Endothelial cell of umbilical vein (primary cell): ENCODE measurements at regions not wholly inside any gene's neighbourhood (a gene's known extent, or its start where the extent isn't known, plus 50 kb on each side); places are given as distances from the start of the nearest gene placed in this dataset.

Experiments used
- BruUV-seq: library from RNA; stranded (reverse); fragments of 400-500 nt; replicated peaks from 2 replicates; lab custom pipeline; 2021; lab: Mats Ljungman, UMichigan
- CTCF ChIA-PET: fragments of 300-600, 350-600 bp; sonication (Branson Sonifier 250); formaldehyde crosslinking; loops from one replicate; lab custom pipeline; 2021; ENCODE audit warnings: antibody characterized with exemption, inconsistent platforms; lab: Charles Lee
- POLR2A ChIA-PET: fragments of 300-600, 350-600 bp; sonication (Branson Sonifier 250); formaldehyde crosslinking; loops from one replicate; lab custom pipeline; 2021; ENCODE audit warnings: antibody characterized with exemption, inconsistent platforms; lab: Charles Lee
- DNase-seq: peaks from one replicate; pipeline ENCODE4 v3.0.0-alpha.2; 2011; ENCODE audit warnings: low read depth, low spot score
- FAIRE-seq: peaks from 2 replicates; lab custom pipeline; 2011; peaks lifted over from hg19 to GRCh38; lab: Jason Lieb, UNC
- H2AFZ ChIP-seq: 2 replicates; pipeline ENCODE4 v1.6.0; 2012; ENCODE audit warnings: low read depth, low read length, control low read depth, inconsistent platforms
- H3K27ac ChIP-seq: 2 replicates; pipeline ENCODE4 v1.5.1; 2011; ENCODE audit warnings: low read depth, mild to moderate bottlenecking, control low read depth, low read length, moderate library complexity; ENCODE audit not compliant: insufficient read depth
- H3K27me3 ChIP-seq, 2 experiments: 2 replicates each; pipeline versions ENCODE4 v1.6.0 to v1.6.1; 2011; ENCODE audit warnings: low read length in 2 of 2, mixed read lengths in 1 of 2; ENCODE audit not compliant: control insufficient read depth in 2 of 2, insufficient read depth in 2 of 2
- H3K36me3 ChIP-seq, 2 experiments: 2 replicates in 1 of 2; 3 replicates in 1 of 2; pipeline ENCODE4 v1.5.1; 2011; ENCODE audit warnings: low read length in 2 of 2, mild to moderate bottlenecking in 1 of 2, moderate library complexity in 1 of 2; ENCODE audit not compliant: control insufficient read depth in 2 of 2, insufficient read depth in 2 of 2; ENCODE audit errors: extremely low read depth in 1 of 2
- H3K4me1 ChIP-seq: 3 replicates; pipeline ENCODE4 v1.5.1; 2011; ENCODE audit warnings: mild to moderate bottlenecking, low read length; ENCODE audit not compliant: control insufficient read depth, insufficient read depth; ENCODE audit errors: extremely low read depth
- H3K4me2 ChIP-seq: 2 replicates; pipeline ENCODE4 v1.6.1; 2011; ENCODE audit warnings: low read length, control low read depth, mixed read lengths; ENCODE audit not compliant: insufficient read depth
- H3K4me3 ChIP-seq, 3 experiments: fragments of 200-600 bp in 1 of 3; sonication (generic), shearing (Covaris generic) in 1 of 3; replicated peaks in 1 of 3; 2 replicates each; pipeline ENCODE4 v1.5.1; 2011 to 2016; ENCODE audit warnings: control low read depth in 3 of 3, low read length in 3 of 3, mild to moderate bottlenecking in 2 of 3, inconsistent platforms in 1 of 3, low read depth in 1 of 3, moderate library complexity in 1 of 3; ENCODE audit not compliant: insufficient read depth in 1 of 3
- H3K79me2 ChIP-seq: 2 replicates; pipeline ENCODE4 v1.6.0; 2012; ENCODE audit warnings: low read length, inconsistent platforms; ENCODE audit not compliant: control insufficient read depth, insufficient read depth
- H3K9ac ChIP-seq: replicated peaks from 2 replicates; pipeline ENCODE3; 2011; ENCODE audit warnings: low read length, control low read depth; ENCODE audit not compliant: insufficient read depth; ENCODE audit errors: extremely low read depth
- H3K9me1 ChIP-seq: replicated peaks from 3 replicates; pipeline ENCODE4 v1.6.0; 2011; ENCODE audit warnings: mild to moderate bottlenecking, low read length; ENCODE audit not compliant: control insufficient read depth, insufficient read depth; ENCODE audit errors: extremely low read depth
- H3K9me3 ChIP-seq: replicated peaks from 2 replicates; pipeline ENCODE4 v1.5.1; 2012; ENCODE audit warnings: low read length, inconsistent platforms; ENCODE audit not compliant: control insufficient read depth, insufficient read depth
- H4K20me1 ChIP-seq: replicated peaks from 2 replicates; pipeline ENCODE3; 2011; ENCODE audit warnings: mild to moderate bottlenecking, low read length; ENCODE audit not compliant: control insufficient read depth, insufficient read depth; ENCODE audit errors: extremely low read depth
- CTCF ChIP-seq, 2 donors: IDR thresholded peaks; 1 replicate in 1 of 2; 2 replicates in 1 of 2; pipeline ENCODE4 v1.5.1; 2011; ENCODE audit warnings: low read length in 2 of 2, mild to moderate bottlenecking in 2 of 2, moderate library complexity in 2 of 2, control low read depth in 1 of 2, inconsistent platforms in 1 of 2, low read depth in 1 of 2; ENCODE audit not compliant: insufficient read depth in 1 of 2; ENCODE audit errors: extremely low read depth in 1 of 2
- EZH2 ChIP-seq: IDR thresholded peaks from 2 replicates; pipeline ENCODE4 v1.6.1; 2012; ENCODE audit warnings: borderline replicate concordance, low read depth, mild to moderate bottlenecking, moderate library complexity, low read length, inconsistent platforms; ENCODE audit not compliant: severe bottlenecking
- FOS ChIP-seq: IDR thresholded peaks from 2 replicates; pipeline ENCODE4 v1.6.1; 2011; ENCODE audit warnings: mild to moderate bottlenecking, low read length, moderate library complexity, borderline replicate concordance; ENCODE audit not compliant: insufficient read depth
- GATA2 ChIP-seq: IDR thresholded peaks from 2 replicates; pipeline ENCODE4 v1.7.0; 2011; ENCODE audit warnings: low read depth, mild to moderate bottlenecking, moderate library complexity, mixed read lengths, low read length; ENCODE audit not compliant: insufficient read length, insufficient read depth
- JUN ChIP-seq: IDR thresholded peaks from 2 replicates; pipeline ENCODE4 v1.6.1; 2011; ENCODE audit warnings: borderline replicate concordance, low read depth; ENCODE audit not compliant: insufficient read length, insufficient read depth
- MAX ChIP-seq: IDR thresholded peaks from 2 replicates; pipeline ENCODE4 v1.6.1; 2011; ENCODE audit not compliant: insufficient read depth, insufficient read length
- MYC ChIP-seq: IDR thresholded peaks from one replicate; pipeline ENCODE4 v1.6.1; 2011; ENCODE audit warnings: mild to moderate bottlenecking, low read depth, low read length
- POLR2A ChIP-seq: IDR thresholded peaks from 2 replicates; pipeline ENCODE4 v1.6.1; 2012; ENCODE audit warnings: low read depth, mild to moderate bottlenecking, control low read depth, low read length
- POLR2AphosphoS5 ChIP-seq: IDR thresholded peaks from 2 replicates; pipeline ENCODE4 v1.6.1; 2012; ENCODE audit warnings: low read depth, mild to moderate bottlenecking, control low read depth, low read length, moderate library complexity; ENCODE audit not compliant: insufficient read depth
- dilution Hi-C: fragments of 300-500 bp; cut with MboI; formaldehyde crosslinking; loops from one replicate; pipeline ENCODE4 v1.15.0; 2019; ENCODE audit warnings: low sequenced_read_pairs; ENCODE audit not compliant: extremely low pct_ligation_motif_present
- intact Hi-C: fragments of 100-400 bp; cut with micrococcal nuclease; formaldehyde crosslinking; loops from one replicate; pipeline ENCODE4 v1.10.0; 2022

GRCh38 chr10:63751836-63752235, 230.6 kb downstream of the REEP3 start:
- H3K27ac ChIP-seq: no peak overlapping the region
- no peak overlapping the region for H3K4me2 ChIP-seq
- no peak overlapping the region for H3K4me3 ChIP-seq
- DNase-seq: no peak
- TF ChIP-seq MAX (no peak), GATA2 (no peak)
- ChIA-PET CTCF (no interaction called here), POLR2A (no interaction called here)
- H3K9me3 ChIP-seq: no peaks in the 10 kb centered on the region
- dilution Hi-C loops (no loop called here), intact Hi-C loops (no loop called here)
- FAIRE-seq: no peak
- no peaks in the 10 kb centered on the region for H3K79me2 ChIP-seq
- H3K4me1 ChIP-seq: no peaks in the 10 kb centered on the region
- no peaks in the 10 kb centered on the region for H4K20me1 ChIP-seq
- no peaks in the 10 kb centered on the region for H3K36me3 ChIP-seq
- H3K9me1 ChIP-seq: no peaks in the 10 kb centered on the region
- H3K9ac ChIP-seq: no peak overlapping the region
- no peaks in the 10 kb centered on the region for H3K27me3 ChIP-seq
- no TSS peak for BruUV-seq
- no peak overlapping the region for H2AFZ ChIP-seq

- H3K4me1 ChIP-seq: no peaks in the 10 kb centered on the region
- CTCF ChIA-PET: no interaction called here
Measured at GRCh38 chr10:63752318-63752717, 231.1 kb downstream of the REEP3 start.

More at GRCh38 chr10:63752318-63752717, 231.1 kb downstream of the REEP3 start:
- Histone ChIP-seq H3K4me2 (no peak overlapping the region), H3K9ac (no peak overlapping the region), H3K9me3 (no peaks in the 10 kb centered on the region), H3K27ac (no peak overlapping the region), H2AFZ (no peak overlapping the region), H4K20me1 (no peaks in the 10 kb centered on the region), H3K27me3 (no peaks in the 10 kb centered on the region), H3K9me1 (no peaks in the 10 kb centered on the region), H3K79me2 (no peaks in the 10 kb centered on the region), H3K36me3 (no peaks in the 10 kb centered on the region), H3K4me3 (no peak overlapping the region)
- no peak for TF ChIP-seq CTCF (IDR thresholded peaks at IDR 0.05; ENCODE audit: extremely low read depth in 1 of 2, insufficient read depth in 1 of 2, low read depth in 1 of 2, low read length in 2 of 2)
- TF ChIP-seq MAX: no peak
- no peak for TF ChIP-seq MYC
- TF ChIP-seq FOS: no peak
- TF ChIP-seq JUN: no peak
- TF ChIP-seq EZH2: no peak
- no peak for TF ChIP-seq POLR2AphosphoS5
- no peak for TF ChIP-seq GATA2
- no peak for TF ChIP-seq POLR2A
- dilution Hi-C loops (no loop called here), intact Hi-C loops (no loop called here)
- FAIRE-seq (no peak), DNase-seq (no peak)
- no TSS peak for BruUV-seq
- POLR2A ChIA-PET: no interaction called here
